ENCODE measurements at regions not wholly inside any gene's neighbourhood (a gene's known extent, or its start where the extent isn't known, plus 50 kb on each side); places are given as distances from the start of the nearest gene placed in this dataset.

- no peak for DNase-seq
- in situ Hi-C loops (cut with MboI; ENCODE audit: low pct_unique_long_range_greater_than_20kb, low sequenced_read_pairs) = no loop called here
Measured at GRCh38 chr20:11844691-11845090, 73.0 kb upstream of the BTBD3 start.

GRCh38 chr20:11845340-11845739 lies 72.4 kb upstream of the BTBD3 start:
- DNase-seq = no peak
- in situ Hi-C loops (cut with MboI; ENCODE audit: low pct_unique_long_range_greater_than_20kb, low sequenced_read_pairs) = no loop called here

GRCh38 chr20:11846131-11846530 lies 71.6 kb upstream of the BTBD3 start:
- in situ Hi-C loops (cut with MboI; ENCODE audit: low pct_unique_long_range_greater_than_20kb, low sequenced_read_pairs) = no loop called here
- no peak for DNase-seq

- in situ Hi-C loops (cut with MboI; ENCODE audit: low pct_unique_long_range_greater_than_20kb, low sequenced_read_pairs) = no loop called here
- no peak for DNase-seq
Measured at GRCh38 chr20:11847827-11848226, 69.9 kb upstream of the BTBD3 start.

GRCh38 chr20:11849270-11849915 lies 68.3 kb upstream of the BTBD3 start:
- DNase-seq = no peak
- in situ Hi-C loops (cut with MboI; ENCODE audit: low pct_unique_long_range_greater_than_20kb, low sequenced_read_pairs) = no loop called here

GRCh38 chr20:11849976-11850670 lies 67.6 kb upstream of the BTBD3 start:
- no peak for DNase-seq
- in situ Hi-C loops (cut with MboI; ENCODE audit: low pct_unique_long_range_greater_than_20kb, low sequenced_read_pairs) = no loop called here

- no peak for DNase-seq
- in situ Hi-C loops (cut with MboI; ENCODE audit: low pct_unique_long_range_greater_than_20kb, low sequenced_read_pairs) = no loop called here
Measured at GRCh38 chr20:11850901-11851300, 66.8 kb upstream of the BTBD3 start.

- in situ Hi-C loops (cut with MboI; ENCODE audit: low pct_unique_long_range_greater_than_20kb, low sequenced_read_pairs) = no loop called here
- DNase-seq = no peak
Measured at GRCh38 chr20:11851646-11852045, 66.0 kb upstream of the BTBD3 start.

- in situ Hi-C loops (cut with MboI; ENCODE audit: low pct_unique_long_range_greater_than_20kb, low sequenced_read_pairs) = no loop called here
- no peak for DNase-seq
Measured at GRCh38 chr20:11852189-11852588, 65.5 kb upstream of the BTBD3 start.

- in situ Hi-C loops (cut with MboI; ENCODE audit: low pct_unique_long_range_greater_than_20kb, low sequenced_read_pairs) = no loop called here
- DNase-seq = no peak
Measured at GRCh38 chr20:11852811-11853210, 64.9 kb upstream of the BTBD3 start.

- in situ Hi-C loops (cut with MboI; ENCODE audit: low pct_unique_long_range_greater_than_20kb, low sequenced_read_pairs) = no loop called here
- DNase-seq = no peak
Measured at GRCh38 chr20:11853359-11853758, 64.3 kb upstream of the BTBD3 start.

- in situ Hi-C loops (cut with MboI; ENCODE audit: low pct_unique_long_range_greater_than_20kb, low sequenced_read_pairs) = no loop called here
- DNase-seq = no peak
Measured at GRCh38 chr20:11861479-11861878, 56.2 kb upstream of the BTBD3 start.

GRCh38 chr20:11867291-11867919 lies 50.3 kb upstream of the BTBD3 start:
- in situ Hi-C loops (cut with MboI; ENCODE audit: low pct_unique_long_range_greater_than_20kb, low sequenced_read_pairs) = no loop called here
- DNase-seq = peak; percentile 0

All from KBM-7 (cell line).